SH-SY5Y (cell line): ENCODE measurements at regions not wholly inside any gene's neighbourhood (a gene's known extent, or its start where the extent isn't known, plus 50 kb on each side); places are given as distances from the start of the nearest gene placed in this dataset.

Source experiments
- GATA2 ChIP-seq: IDR thresholded peaks from 2 replicates; pipeline ENCODE4 v1.6.1; 2011; ENCODE audit warnings: mild to moderate bottlenecking, low read depth, low read length
- GATA3 ChIP-seq: IDR thresholded peaks from 2 replicates; pipeline ENCODE4 v1.6.1; 2011; ENCODE audit warnings: low read depth, mild to moderate bottlenecking, low read length, moderate library complexity

GRCh38 chr5:73288803-73289720 lies 116.1 kb downstream of the TMEM174 start:
- TF ChIP-seq GATA3 (no peak), GATA2 (no peak)

GRCh38 chr5:73286896-73287295 lies 113.9 kb downstream of the TMEM174 start:
- TF ChIP-seq GATA2 (no peak), GATA3 (no peak)

- TF ChIP-seq GATA3 (no peak), GATA2 (no peak)
Observed at GRCh38 chr5:73284985-73285384, 112.0 kb downstream of the TMEM174 start.

- no peak for TF ChIP-seq GATA3
- TF ChIP-seq GATA2, result no peak
Observed at GRCh38 chr5:73284220-73284795, 111.3 kb downstream of the TMEM174 start.

- TF ChIP-seq GATA3 (no peak), GATA2 (no peak)
Observed at GRCh38 chr5:73282923-73283322, 109.9 kb downstream of the TMEM174 start.

GRCh38 chr5:73282383-73282782 lies 109.4 kb downstream of the TMEM174 start:
- TF ChIP-seq GATA2 (no peak), GATA3 (no peak)

GRCh38 chr5:73280821-73281746 lies 108.1 kb downstream of the TMEM174 start:
- TF ChIP-seq GATA2, result no peak
- no peak for TF ChIP-seq GATA3

GRCh38 chr5:73280386-73280785 lies 107.4 kb downstream of the TMEM174 start:
- TF ChIP-seq GATA3, result no peak
- TF ChIP-seq GATA2, result no peak

- no peak for TF ChIP-seq GATA3
- no peak for TF ChIP-seq GATA2
Observed at GRCh38 chr5:73279805-73280204, 106.8 kb downstream of the TMEM174 start.

- TF ChIP-seq GATA2 (no peak), GATA3 (no peak)
Observed at GRCh38 chr5:73278693-73279092, 105.7 kb downstream of the TMEM174 start.

- TF ChIP-seq GATA2 (peak; percentile 71), GATA3 (no peak; the same call in 1 of the 2 replicates)
Observed at GRCh38 chr5:73274881-73275663, 102.1 kb downstream of the TMEM174 start.

- TF ChIP-seq GATA2, result no peak
- no peak for TF ChIP-seq GATA3
Observed at GRCh38 chr5:73274121-73274520, 101.1 kb downstream of the TMEM174 start.

- TF ChIP-seq GATA3, result no peak
- TF ChIP-seq GATA2, result no peak
Observed at GRCh38 chr5:73273379-73274050, 100.5 kb downstream of the TMEM174 start.
